Heart left ventricle (tissue), 16 donors: ENCODE measurements at regions not wholly inside any gene's neighbourhood (a gene's known extent, or its start where the extent isn't known, plus 50 kb on each side); places are given as distances from the start of the nearest gene placed in this dataset.
A peak's percentile ranks its signal among the peaks of the same experiment; 100 is the strongest.
"Not testable (repeated sequence)": the region's sequence is repeated elsewhere in the genome, so short reads cannot be mapped to it uniquely, and the experiment has no call there.

Experiments
- ATAC-seq, 4 donors: fragments of 200-7000 bp; cut with Tn5 transposase; one replicate each; pipeline ENCODE4 v1.9.1; 2020 to 2022; ENCODE audit warnings: moderate library complexity in 4 of 4, mild to moderate bottlenecking in 3 of 4, moderate number of reproducible peaks in 1 of 4
- DNase-seq, 5 donors: peaks; one replicate each; pipeline ENCODE4 v3.0.0-alpha.2; 2020
- H3K27ac ChIP-seq, 12 donors: fragments of 200-600 bp; sonication (generic) in 4 of 12; one replicate each; pipeline versions ENCODE4 v1.5.0 to v1.8.0; 2016 to 2022; ENCODE audit warnings: mild to moderate bottlenecking in 2 of 12
- H3K27me3 ChIP-seq, 9 donors: fragments of 200-600 bp; sonication (generic) in 2 of 9; one replicate each; pipeline versions ENCODE4 v1.5.1 to v1.8.0; 2016 to 2022; ENCODE audit warnings: mild to moderate bottlenecking in 3 of 9
- H3K36me3 ChIP-seq, 9 donors: fragments of 200-600 bp; sonication (generic) in 2 of 9; one replicate each; pipeline versions ENCODE4 v1.5.0 to v1.8.0; 2018 to 2022; ENCODE audit warnings: mild to moderate bottlenecking in 2 of 9
- H3K4me1 ChIP-seq, 12 donors: fragments of 200-600 bp; sonication (generic) in 4 of 12; one replicate each; pipeline versions ENCODE4 v1.5.0 to v1.8.0; 2016 to 2022; ENCODE audit warnings: mild to moderate bottlenecking in 3 of 12
- H3K4me3 ChIP-seq, 12 donors: fragments of 200-600 bp; sonication (generic) in 4 of 12; one replicate each; pipeline versions ENCODE4 v1.5.0 to v1.8.0; 2017 to 2022; ENCODE audit warnings: mild to moderate bottlenecking in 9 of 12, moderate library complexity in 4 of 12
- H3K9me3 ChIP-seq, 12 donors: fragments of 200-600 bp; sonication (generic) in 4 of 12; one replicate each; pipeline versions ENCODE4 v1.5.0 to v1.8.0; 2016 to 2022; ENCODE audit warnings: mild to moderate bottlenecking in 1 of 12
- POLR2A ChIP-seq, 2 donors: fragments of 450-650 bp; IDR thresholded peaks; one replicate each; pipeline ENCODE4 v1.6.1; 2017; ENCODE audit warnings: antibody characterized with exemption in 2 of 2, mild to moderate bottlenecking in 2 of 2, moderate library complexity in 2 of 2
- WGBS, 4 donors: extraction: QIAGEN DNeasy Blood & Tissue Kit in 2 of 4; methylation state at CpG; one replicate each; pipeline versions ENCODE4 v1.1.5 to v1.1.7; 2013 to 2018; 5-methylcytosine and 5-hydroxymethylcytosine counted together
- intact Hi-C, 10 donors: fragments of 100-400 bp; cut with DNase I; formaldehyde crosslinking; loops; one replicate each; pipeline versions ENCODE4 v1.11.1 to v1.14.2; 2022
- TF ChIP-seq, protein P1 (sequence below), 12 donors: fragments of 200-600 bp; sonication (generic) in 4 of 12; IDR thresholded peaks; one replicate each; pipeline versions ENCODE4 v1.5.0 to v1.8.0; 2018 to 2022; ENCODE audit warnings: antibody characterized with exemption in 12 of 12, mild to moderate bottlenecking in 5 of 12
- donor health status: ischemic (EF 13 %, LVEDD 7.1; RV severe dilation, severe dysfunction).
- donor health status: healthy with polysubstance abuse.
- donor health status: DM: no; HTN: yes; CAD: no.
- donor health status: DM: no; HTN: no; CAD: no.
- donor health status: ischemic (EF 25% LVEDD 6.9; RV normal size, moderate dysfunction).
- donor health status: ischemic (EF 25% LVEDD 5.7; RV mildly dilated, moderate dysfunction).
- donor health status: healthy.
- donor health status: DM: yes; HTN: yes; CAD: no.
- donor health status: ischemic (EF 35%, LVEDD 5.7; RV mildly dilated, moderate dysfunction).
- donor health status: nonischemic (EF 11% LVEDD 7.7; RV severe dilation, severe dysfunction).
- donor health status: DM: yes; HTN: yes; CAD: no.
- donor health status: PGD.
- donor health status: ischemic (EF 29% LVEDD 5.4; RV normal size, mild dysfunction).
- donor health status: nonischemic (EF 23%, LVEDD 6.1; RV moderate dilation, normal function).

DNA sequence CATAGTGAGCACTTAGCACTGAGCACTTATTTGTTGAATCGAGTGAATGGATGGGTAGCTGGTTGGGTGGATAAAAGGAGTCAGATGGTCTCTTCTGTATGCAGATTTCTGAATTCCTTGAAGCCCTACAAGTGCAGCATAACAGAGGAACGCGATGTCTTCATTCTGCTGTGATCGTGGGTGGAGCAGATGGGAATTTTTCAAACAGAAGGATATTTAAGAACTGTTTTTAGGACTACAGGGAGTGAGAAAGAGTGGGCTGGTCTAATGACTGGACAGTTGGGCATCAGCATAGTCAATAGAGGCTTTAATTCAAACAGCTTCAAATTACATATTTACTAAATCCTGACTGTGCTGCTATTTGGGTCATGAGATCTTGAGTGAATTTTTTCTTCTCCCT, 253.2 kb downstream of the CEMIP2 start:
- no peak overlapping the region for H3K4me3 ChIP-seq
- intact Hi-C loops = no loop called here
- ATAC-seq = peak in 2 of 4 donors; percentile 20 to 56

GRCh38 chr9:71514344-71514975, 253.9 kb downstream of the CEMIP2 start:
- H3K4me1 ChIP-seq = peaks cover 0 to 5% (median 0%) of the 10 kb centered on the region in 12 donors
- no peak for TF ChIP-seq POLR2A (IDR thresholded peaks at IDR 0.05)
- TF ChIP-seq, protein P1, sequence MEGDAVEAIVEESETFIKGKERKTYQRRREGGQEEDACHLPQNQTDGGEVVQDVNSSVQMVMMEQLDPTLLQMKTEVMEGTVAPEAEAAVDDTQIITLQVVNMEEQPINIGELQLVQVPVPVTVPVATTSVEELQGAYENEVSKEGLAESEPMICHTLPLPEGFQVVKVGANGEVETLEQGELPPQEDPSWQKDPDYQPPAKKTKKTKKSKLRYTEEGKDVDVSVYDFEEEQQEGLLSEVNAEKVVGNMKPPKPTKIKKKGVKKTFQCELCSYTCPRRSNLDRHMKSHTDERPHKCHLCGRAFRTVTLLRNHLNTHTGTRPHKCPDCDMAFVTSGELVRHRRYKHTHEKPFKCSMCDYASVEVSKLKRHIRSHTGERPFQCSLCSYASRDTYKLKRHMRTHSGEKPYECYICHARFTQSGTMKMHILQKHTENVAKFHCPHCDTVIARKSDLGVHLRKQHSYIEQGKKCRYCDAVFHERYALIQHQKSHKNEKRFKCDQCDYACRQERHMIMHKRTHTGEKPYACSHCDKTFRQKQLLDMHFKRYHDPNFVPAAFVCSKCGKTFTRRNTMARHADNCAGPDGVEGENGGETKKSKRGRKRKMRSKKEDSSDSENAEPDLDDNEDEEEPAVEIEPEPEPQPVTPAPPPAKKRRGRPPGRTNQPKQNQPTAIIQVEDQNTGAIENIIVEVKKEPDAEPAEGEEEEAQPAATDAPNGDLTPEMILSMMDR (IDR thresholded peaks at IDR 0.05) = no peak
- DNase-seq (no peak), ATAC-seq (no peak)
- H3K27me3 ChIP-seq = no peaks in the 10 kb centered on the region
- H3K4me3 ChIP-seq = no peak overlapping the region
- WGBS, 4 donors = 82 to 92% (median 88%) methylated on average over 2 of the region's 2 CpGs
- H3K27ac ChIP-seq = no peak overlapping the region
- intact Hi-C loops = no loop called here
- H3K36me3 ChIP-seq = no peaks in the 10 kb centered on the region
- H3K9me3 ChIP-seq = no peaks in the 10 kb centered on the region

More for the DNA sequence above, 253.2 kb downstream of the CEMIP2 start:
- Histone ChIP-seq H3K36me3 (no peaks in the 10 kb centered on the region), H3K4me1 (peaks cover 0 to 5% (median 0%) of the 10 kb centered on the region in 12 donors), H3K9me3 (no peaks in the 10 kb centered on the region), H3K27me3 (no peaks in the 10 kb centered on the region), H3K27ac (no peak overlapping the region)
- TF ChIP-seq, protein P1 (IDR thresholded peaks at IDR 0.05) = no peak
- TF ChIP-seq POLR2A (IDR thresholded peaks at IDR 0.05) = no peak
- WGBS, 4 donors = 73 to 82% (median 78%) methylated on average over 4 of the region's 4 CpGs
- no peak for DNase-seq

DNA sequence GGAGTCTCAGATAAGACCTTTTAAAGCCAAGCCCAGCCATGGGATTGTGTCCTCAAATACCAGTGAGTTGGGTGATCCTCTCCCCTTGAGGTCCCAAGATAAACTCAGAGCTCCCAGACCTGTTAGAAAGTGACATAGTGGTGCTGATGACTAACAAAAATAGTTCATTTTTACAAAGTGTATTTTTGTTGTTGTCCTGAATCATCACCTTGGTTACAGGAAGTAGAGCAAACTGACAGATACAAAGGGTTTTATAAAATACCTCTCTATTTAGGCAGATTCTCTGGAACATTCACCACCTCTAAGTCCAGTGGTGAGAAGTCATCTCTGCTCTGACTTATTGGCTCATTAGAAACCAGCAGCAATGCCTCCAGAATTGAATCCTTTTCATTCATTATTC, 259.3 kb downstream of the CEMIP2 start:
- no peaks in the 10 kb centered on the region for H3K9me3 ChIP-seq
- H3K4me1 ChIP-seq = no peaks in the 10 kb centered on the region
- TF ChIP-seq, protein P1 (IDR thresholded peaks at IDR 0.05) = no peak
- TF ChIP-seq POLR2A (IDR thresholded peaks at IDR 0.05) = no peak
- no peaks in the 10 kb centered on the region for H3K36me3 ChIP-seq
- no peaks in the 10 kb centered on the region for H3K27me3 ChIP-seq
- intact Hi-C loops = no loop called here
- ATAC-seq (no peak), DNase-seq (no peak)
- H3K4me3 ChIP-seq = no peak overlapping the region
- no peak overlapping the region for H3K27ac ChIP-seq

DNA sequence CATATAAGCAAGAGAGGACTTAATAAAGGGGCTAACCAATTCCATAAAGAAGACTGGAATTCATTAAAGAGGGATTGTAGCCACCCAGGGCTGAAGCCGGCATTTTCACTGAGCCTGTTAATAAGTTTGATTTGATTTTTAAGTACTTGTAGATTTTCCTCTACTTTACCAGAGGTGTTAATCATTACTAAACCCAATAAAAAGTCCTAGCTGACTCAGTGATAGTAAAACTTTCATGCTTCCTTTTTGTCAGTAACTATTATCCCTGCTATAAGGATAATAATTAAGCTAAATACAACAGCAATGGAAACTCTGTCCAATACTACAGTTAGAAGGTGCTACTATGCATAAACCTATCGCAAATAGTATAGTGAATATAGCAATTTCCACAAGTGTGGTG, 260.2 kb downstream of the CEMIP2 start:
- H3K4me1 ChIP-seq, H3K9me3 ChIP-seq, H3K4me3 ChIP-seq, H3K36me3 ChIP-seq, intact Hi-C loops, ATAC-seq, H3K27me3 ChIP-seq, DNase-seq, H3K27ac ChIP-seq: not testable (repeated sequence)
- 87 to 98% (median 94%) methylated on average over 2 of the region's 2 CpGs for WGBS, 4 donors

DNA sequence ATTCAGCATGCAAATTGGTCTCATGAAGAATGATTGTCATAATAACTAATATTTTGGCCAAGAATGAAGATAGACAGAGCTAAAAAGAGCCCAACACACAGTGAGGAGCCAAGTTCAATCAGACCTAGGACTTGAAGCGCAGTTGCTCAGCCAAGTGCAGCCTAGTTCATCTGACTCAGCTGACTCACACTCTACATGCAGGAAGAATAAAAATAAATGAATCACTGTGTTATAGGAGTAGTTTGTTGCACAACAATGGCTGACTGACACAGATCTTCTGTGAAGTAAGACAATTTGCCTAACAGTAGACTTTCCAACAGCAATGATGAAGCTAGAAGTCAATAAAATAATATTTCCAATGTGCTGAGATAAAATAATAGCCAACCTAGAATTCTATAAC, 261.5 kb downstream of the CEMIP2 start:
- intact Hi-C loops = no loop called here
- peak in 2 of 4 donors; percentile 82 to 89 for ATAC-seq
- Histone ChIP-seq H3K36me3 (no peaks in the 10 kb centered on the region), H3K27ac (no peak overlapping the region), H3K4me3 (no peak overlapping the region), H3K9me3 (no peaks in the 10 kb centered on the region), H3K4me1 (no peaks in the 10 kb centered on the region), H3K27me3 (no peaks in the 10 kb centered on the region)
- WGBS, 4 donors = 89 to 91% (median 90%) methylated on average over 1 of the region's 1 CpG
- TF ChIP-seq, protein P1 (IDR thresholded peaks at IDR 0.05) = no peak
- no peak for TF ChIP-seq POLR2A (IDR thresholded peaks at IDR 0.05)
- DNase-seq = peak in 1 of 5 donors; percentile 37
